Aorta (tissue), 5 donors: ENCODE measurements at regions not wholly inside any gene's neighbourhood (a gene's known extent, or its start where the extent isn't known, plus 50 kb on each side); places are given as distances from the start of the nearest gene placed in this dataset.
"Not testable (repeated sequence)": the region's sequence is repeated elsewhere in the genome, so short reads cannot be mapped to it uniquely, and the experiment has no call there.

Experiments
- ATAC-seq: fragments of 200-7000 bp; cut with Tn5 transposase; one replicate; pipeline ENCODE4 v1.9.1; 2022; ENCODE audit warnings: moderate library complexity; ENCODE audit not compliant: low FRiP score
- DNase-seq, 2 donors: peaks; one replicate each; pipeline ENCODE4 v3.0.0-alpha.2; 2020
- H3K27ac ChIP-seq, 2 donors: one replicate each; pipeline ENCODE4 v1.5.1; 2013; ENCODE audit warnings: low read length in 2 of 2, mild to moderate bottlenecking in 2 of 2, moderate library complexity in 2 of 2, control low read depth in 1 of 2, inconsistent platforms in 1 of 2, low read depth in 1 of 2
- H3K27me3 ChIP-seq, 2 donors: one replicate each; pipeline ENCODE4 v1.6.1; 2013; ENCODE audit warnings: control low read depth in 1 of 2, low read length in 1 of 2, mild to moderate bottlenecking in 1 of 2, moderate library complexity in 1 of 2; ENCODE audit not compliant: insufficient read depth in 2 of 2, control insufficient read depth in 1 of 2
- H3K36me3 ChIP-seq, 2 donors: one replicate each; pipeline ENCODE4 v1.6.1; 2013; ENCODE audit warnings: control low read depth in 1 of 2, low read length in 1 of 2, mild to moderate bottlenecking in 1 of 2; ENCODE audit not compliant: insufficient read depth in 2 of 2, control insufficient read depth in 1 of 2
- H3K4me1 ChIP-seq, 2 donors: one replicate each; pipeline ENCODE4 v1.6.1; 2013; ENCODE audit warnings: low read length in 2 of 2, control low read depth in 1 of 2, mild to moderate bottlenecking in 1 of 2, moderate library complexity in 1 of 2; ENCODE audit not compliant: insufficient read depth in 2 of 2, control insufficient read depth in 1 of 2
- H3K4me3 ChIP-seq, 2 donors: one replicate each; pipeline ENCODE4 v1.5.1; 2013; ENCODE audit warnings: low read length in 2 of 2, control low read depth in 1 of 2, mild to moderate bottlenecking in 1 of 2
- H3K9me3 ChIP-seq: one replicate; pipeline ENCODE4 v1.6.1; 2013; ENCODE audit warnings: mild to moderate bottlenecking, low read length; ENCODE audit not compliant: control insufficient read depth
- WGBS, 2 donors: extraction: QIAGEN DNeasy Blood & Tissue Kit; methylation state at CpG; one replicate each; pipeline ENCODE4 v1.1.7; 2013; 5-methylcytosine and 5-hydroxymethylcytosine counted together
- intact Hi-C, 2 donors: fragments of 100-400 bp; cut with DNase I; formaldehyde crosslinking; loops; one replicate each; pipeline versions ENCODE4 v1.14.2 to v1.15.0; 2022
- donor health status: healthy with polysubstance abuse.
- donor health status: Bipolar disorder and iron deficiency.
- donor health status: DM: no; HTN: no; CAD: no.
- donor health status: DM: no; HTN: no; CAD: no.
- donor health status: DM: yes; HTN: yes; CAD: no.

DNA sequence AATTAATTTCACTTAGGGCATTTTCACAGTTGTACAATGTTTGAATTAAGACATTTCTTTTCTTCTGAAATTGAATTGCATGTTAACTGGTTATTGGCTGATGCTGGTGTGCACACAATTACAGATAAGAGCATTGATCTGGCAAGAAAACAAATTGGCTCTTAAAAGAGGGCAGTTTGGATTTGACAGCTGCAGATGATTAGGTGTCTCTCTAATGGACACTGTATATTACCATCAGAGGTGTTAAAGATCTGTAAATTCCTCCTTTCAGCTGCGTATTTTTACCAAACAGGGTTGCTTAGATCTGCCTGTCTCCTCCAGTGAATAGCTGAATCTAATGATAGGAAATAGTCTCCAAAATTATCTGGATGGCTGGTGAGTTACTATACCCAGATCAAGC lies 198.5 kb downstream of the BLID start:
- no peaks in the 10 kb centered on the region for H3K4me1 ChIP-seq
- no peaks in the 10 kb centered on the region for H3K27me3 ChIP-seq
- DNase-seq (no peak), ATAC-seq (no peak)
- H3K4me3 ChIP-seq, result no peak overlapping the region
- H3K27ac ChIP-seq, result no peak overlapping the region
- no peaks in the 10 kb centered on the region for H3K36me3 ChIP-seq
- intact Hi-C loops, result no loop called here
- no peaks in the 10 kb centered on the region for H3K9me3 ChIP-seq
- 93 to 97% methylated on average over 1 of the region's 1 CpG for WGBS, 2 donors

DNA sequence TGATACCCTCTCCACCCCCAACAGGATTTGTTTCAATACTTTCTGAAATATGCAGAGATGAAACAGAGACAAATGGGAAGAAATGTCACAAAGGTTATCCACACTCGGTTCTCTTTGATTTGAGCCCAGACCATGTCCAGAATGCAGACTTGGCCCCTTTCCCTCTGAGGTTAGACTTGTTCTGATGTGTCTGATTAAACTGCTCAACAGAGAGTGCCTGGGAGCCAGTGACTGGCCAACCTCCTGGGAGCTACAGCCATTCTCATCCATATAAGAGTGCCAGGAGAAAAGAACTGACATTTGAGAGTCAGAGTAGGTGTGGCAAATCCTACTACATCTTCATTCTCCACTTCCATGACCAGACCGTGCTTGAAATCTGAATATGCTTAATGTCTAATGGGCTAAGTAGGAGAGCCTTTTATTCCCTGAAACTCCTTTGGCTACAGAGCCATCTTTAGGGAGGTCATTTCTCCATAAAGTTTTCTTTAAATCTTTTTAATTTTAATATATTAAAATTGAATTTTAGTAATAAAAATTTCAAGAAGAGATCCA lies 201.4 kb downstream of the BLID start:
- H3K4me1 ChIP-seq, result no peaks in the 10 kb centered on the region
- intact Hi-C loops, result no loop called here
- no peaks in the 10 kb centered on the region for H3K36me3 ChIP-seq
- ATAC-seq, result no peak
- H3K4me3 ChIP-seq, result no peak overlapping the region
- H3K9me3 ChIP-seq, result no peaks in the 10 kb centered on the region
- WGBS, 2 donors, result 45 to 52% methylated on average over 2 of the region's 2 CpGs
- no peak overlapping the region for H3K27ac ChIP-seq
- DNase-seq, result no peak
- H3K27me3 ChIP-seq, result no peaks in the 10 kb centered on the region

DNA sequence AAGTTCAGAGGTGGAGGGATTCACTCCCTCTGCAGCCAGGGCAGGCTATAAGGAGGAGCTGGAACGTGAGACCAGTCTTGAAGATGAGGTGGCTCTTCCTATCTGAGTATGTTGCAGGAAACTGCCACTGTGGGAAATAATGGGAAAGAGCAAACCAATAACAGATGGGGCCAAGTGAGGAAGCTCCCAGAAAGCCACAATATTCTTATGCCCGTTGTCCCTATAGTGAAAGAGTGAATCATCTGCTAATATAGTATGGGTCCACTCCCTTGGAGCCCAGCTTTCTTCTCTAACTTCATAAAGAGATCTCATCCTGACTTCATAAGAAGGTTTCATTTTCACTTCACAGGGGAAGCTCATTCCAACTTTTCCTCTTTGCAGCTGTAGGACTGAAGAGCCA lies 206.4 kb downstream of the BLID start:
- no peaks in the 10 kb centered on the region for H3K4me1 ChIP-seq
- intact Hi-C loops, result no loop called here
- WGBS, 2 donors, result 86 to 91% methylated on average over 2 of the region's 2 CpGs
- ATAC-seq (no peak), DNase-seq (no peak)
- no peaks in the 10 kb centered on the region for H3K9me3 ChIP-seq
- no peaks in the 10 kb centered on the region for H3K27me3 ChIP-seq
- H3K4me3 ChIP-seq, result no peak overlapping the region
- H3K36me3 ChIP-seq, result no peaks in the 10 kb centered on the region
- no peak overlapping the region for H3K27ac ChIP-seq

DNA sequence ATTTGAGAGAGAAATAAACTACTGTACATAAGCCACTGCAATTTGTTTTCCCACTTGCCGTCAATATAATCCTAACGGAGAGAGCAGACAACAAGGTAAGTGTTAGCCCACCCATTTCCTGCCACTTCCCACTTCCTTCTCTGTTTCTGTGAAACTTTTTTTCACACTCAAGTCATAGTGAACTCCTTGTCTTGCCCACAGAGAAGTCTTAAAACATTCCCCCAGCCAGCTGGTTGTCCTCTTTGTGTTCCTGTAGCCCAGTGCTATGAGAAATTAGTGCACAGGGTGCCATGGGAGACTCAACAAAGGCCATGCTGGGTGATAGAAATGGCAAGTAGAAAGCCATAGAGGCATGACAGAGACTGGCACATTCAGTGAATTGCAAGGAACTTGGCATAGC lies 208.6 kb downstream of the BLID start:
- DNase-seq, result no peak
- 95 to 96% methylated on average over 2 of the region's 2 CpGs for WGBS, 2 donors
- H3K4me1 ChIP-seq, result no peaks in the 10 kb centered on the region
- H3K27me3 ChIP-seq, result no peaks in the 10 kb centered on the region
- no peak overlapping the region for H3K4me3 ChIP-seq
- H3K9me3 ChIP-seq, result no peaks in the 10 kb centered on the region
- intact Hi-C loops, result no loop called here
- no peaks in the 10 kb centered on the region for H3K36me3 ChIP-seq
- ATAC-seq, result no peak
- H3K27ac ChIP-seq, result no peak overlapping the region

DNA sequence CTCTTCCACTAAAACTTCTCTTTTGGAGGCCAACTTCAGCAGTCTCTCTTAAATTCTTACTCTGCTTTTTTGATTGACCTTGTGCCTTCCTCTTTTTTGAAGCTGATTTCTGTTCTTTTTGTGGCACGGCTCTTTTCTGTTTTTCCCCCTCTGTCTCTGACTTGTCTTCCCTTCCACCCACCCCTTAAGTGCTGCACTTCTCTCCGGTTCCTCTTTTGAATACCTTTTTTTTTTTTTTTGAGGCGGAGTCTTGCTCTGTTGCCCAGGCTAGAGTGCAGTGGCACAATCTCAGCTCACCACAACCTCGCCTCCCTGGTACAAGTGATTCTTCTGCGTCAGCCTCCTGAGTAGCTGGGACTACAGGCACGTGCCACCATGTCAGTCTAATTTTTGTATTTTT lies 211.9 kb downstream of the BLID start:
- WGBS, 2 donors, result 92 to 94% methylated on average over 6 of the region's 6 CpGs
- ATAC-seq (no peak), DNase-seq (peak in 1 of 2 donors; percentile 52)
- Histone ChIP-seq H3K36me3 (no peaks in the 10 kb centered on the region), H3K4me1 (no peaks in the 10 kb centered on the region), H3K27ac (no peak overlapping the region), H3K9me3 (no peaks in the 10 kb centered on the region), H3K27me3 (no peaks in the 10 kb centered on the region), H3K4me3 (no peak overlapping the region)
- intact Hi-C loops, result no loop called here

DNA sequence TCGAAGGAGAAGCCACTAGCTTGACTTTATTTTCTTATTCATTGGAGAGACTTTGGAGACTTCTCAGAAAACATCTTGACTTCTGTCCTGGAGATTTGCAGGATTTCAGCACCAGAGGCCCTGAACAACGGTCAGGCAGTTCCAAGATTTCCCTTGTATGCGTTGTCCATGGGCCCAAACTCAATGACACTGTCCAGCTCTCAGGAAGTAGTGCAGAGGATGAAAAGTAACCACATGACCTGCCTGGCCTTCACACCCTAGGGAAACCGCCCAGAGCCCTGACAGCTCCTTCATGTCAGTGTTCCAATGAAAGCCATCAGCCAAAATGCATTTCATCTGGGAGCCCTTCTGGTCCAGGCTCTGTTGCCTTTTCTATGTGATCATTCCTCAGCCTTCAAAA lies 214.1 kb downstream of the BLID start:
- ATAC-seq (no peak), DNase-seq (no peak)
- Histone ChIP-seq H3K36me3 (no peaks in the 10 kb centered on the region), H3K27me3 (no peaks in the 10 kb centered on the region), H3K27ac (no peak overlapping the region), H3K4me1 (no peaks in the 10 kb centered on the region), H3K4me3 (no peak overlapping the region), H3K9me3 (no peaks in the 10 kb centered on the region)
- intact Hi-C loops, result no loop called here
- 89 to 92% methylated on average over 4 of the region's 4 CpGs for WGBS, 2 donors

DNA sequence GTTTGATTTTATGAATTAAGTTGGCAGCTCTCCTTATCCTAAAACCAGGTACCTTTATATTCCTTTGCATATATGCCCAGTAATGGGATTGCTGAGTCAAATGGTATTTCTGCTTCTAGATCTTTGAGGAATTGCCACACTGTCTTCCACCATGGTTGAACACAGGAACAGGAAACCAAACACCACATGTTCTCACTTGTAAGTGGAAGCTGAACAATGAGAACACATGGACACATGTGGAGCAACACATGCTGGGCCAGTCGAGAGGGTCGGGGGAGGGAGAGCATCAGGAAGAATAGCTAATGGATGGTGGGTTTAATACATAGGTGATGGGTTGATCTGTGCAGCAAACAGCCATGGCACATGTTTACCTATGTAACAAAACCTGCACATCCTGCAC lies 214.6 kb downstream of the BLID start:
- 87 to 90% methylated on average over 2 of the region's 2 CpGs for WGBS, 2 donors
- H3K4me1 ChIP-seq, intact Hi-C loops, H3K27me3 ChIP-seq, DNase-seq, ATAC-seq, H3K4me3 ChIP-seq, H3K27ac ChIP-seq, H3K9me3 ChIP-seq, H3K36me3 ChIP-seq: not testable (repeated sequence)

DNA sequence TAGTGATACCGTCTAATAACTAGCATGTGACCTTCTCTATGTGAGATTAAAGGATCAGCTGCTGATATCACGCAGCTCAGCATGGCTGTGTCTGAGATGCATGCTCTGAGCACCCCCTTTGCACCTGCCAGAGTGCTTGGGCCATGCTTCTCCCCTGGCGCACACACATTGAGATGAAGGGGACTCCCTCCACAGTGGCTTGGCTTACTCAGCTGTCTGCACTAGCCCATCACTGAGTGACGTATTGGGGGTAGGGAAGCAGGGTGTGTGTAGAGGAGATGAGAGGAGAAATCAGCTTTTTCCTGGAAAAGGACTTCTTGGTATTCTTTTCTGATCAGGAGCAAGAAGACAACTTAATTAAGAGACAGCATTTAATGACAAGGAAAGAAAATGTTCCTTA lies 216.5 kb downstream of the BLID start:
- no peaks in the 10 kb centered on the region for H3K36me3 ChIP-seq
- no peak overlapping the region for H3K27ac ChIP-seq
- intact Hi-C loops, result no loop called here
- no peak overlapping the region for H3K4me3 ChIP-seq
- H3K9me3 ChIP-seq, result no peaks in the 10 kb centered on the region
- DNase-seq (no peak), ATAC-seq (no peak)
- 91 to 95% methylated on average over 4 of the region's 4 CpGs for WGBS, 2 donors
- no peaks in the 10 kb centered on the region for H3K4me1 ChIP-seq
- H3K27me3 ChIP-seq, result no peaks in the 10 kb centered on the region

DNA sequence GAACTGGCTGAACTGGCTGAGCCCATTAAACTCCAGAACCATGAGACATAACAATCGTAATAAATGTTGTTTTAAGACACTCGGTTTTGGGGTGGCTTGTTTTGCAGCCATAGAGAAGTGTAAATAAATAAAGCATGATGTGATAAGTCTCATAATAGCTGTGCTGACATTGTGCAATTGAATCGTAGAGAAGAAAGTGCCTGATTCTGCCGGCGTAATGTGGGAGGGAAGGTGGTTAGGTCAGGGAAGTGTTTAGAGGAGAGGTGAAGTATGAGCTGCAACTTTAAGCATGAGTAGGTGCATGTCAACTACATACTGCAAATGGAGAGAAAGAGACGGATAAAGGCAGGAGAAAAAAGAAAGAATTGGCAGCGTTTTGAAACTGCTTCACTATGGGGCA lies 217.1 kb downstream of the BLID start:
- Histone ChIP-seq H3K36me3 (no peaks in the 10 kb centered on the region), H3K4me3 (no peak overlapping the region), H3K27ac (no peak overlapping the region), H3K27me3 (no peaks in the 10 kb centered on the region), H3K9me3 (no peaks in the 10 kb centered on the region), H3K4me1 (no peaks in the 10 kb centered on the region)
- ATAC-seq (no peak), DNase-seq (no peak)
- 67 to 69% methylated on average over 7 of the region's 7 CpGs for WGBS, 2 donors
- intact Hi-C loops, result no loop called here
